ENCODE measurements at regions not wholly inside any gene's neighbourhood (a gene's known extent, or its start where the extent isn't known, plus 50 kb on each side); places are given as distances from the start of the nearest gene placed in this dataset.

DNA sequence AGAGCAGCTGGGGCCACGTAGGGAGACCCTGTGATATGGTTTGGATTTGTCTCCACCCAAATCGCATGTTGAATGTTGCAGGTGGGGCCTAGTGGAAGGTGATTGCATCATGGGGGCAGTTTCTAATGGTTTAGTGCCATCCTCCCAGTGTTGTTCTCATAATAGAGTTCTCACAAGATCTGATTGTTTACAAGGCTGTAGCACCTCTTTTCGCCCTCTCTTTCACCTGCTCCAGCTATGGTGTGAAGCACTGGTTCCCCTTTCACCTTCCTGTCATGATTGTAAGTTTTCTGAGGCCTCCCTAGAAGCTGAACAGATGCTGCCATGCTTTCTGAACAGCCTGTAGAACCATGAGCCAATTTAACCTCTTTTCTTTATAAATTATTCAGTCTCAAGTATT is 198.9 kb upstream of the CBLB start (continued):
- TF ChIP-seq, protein P1, sequence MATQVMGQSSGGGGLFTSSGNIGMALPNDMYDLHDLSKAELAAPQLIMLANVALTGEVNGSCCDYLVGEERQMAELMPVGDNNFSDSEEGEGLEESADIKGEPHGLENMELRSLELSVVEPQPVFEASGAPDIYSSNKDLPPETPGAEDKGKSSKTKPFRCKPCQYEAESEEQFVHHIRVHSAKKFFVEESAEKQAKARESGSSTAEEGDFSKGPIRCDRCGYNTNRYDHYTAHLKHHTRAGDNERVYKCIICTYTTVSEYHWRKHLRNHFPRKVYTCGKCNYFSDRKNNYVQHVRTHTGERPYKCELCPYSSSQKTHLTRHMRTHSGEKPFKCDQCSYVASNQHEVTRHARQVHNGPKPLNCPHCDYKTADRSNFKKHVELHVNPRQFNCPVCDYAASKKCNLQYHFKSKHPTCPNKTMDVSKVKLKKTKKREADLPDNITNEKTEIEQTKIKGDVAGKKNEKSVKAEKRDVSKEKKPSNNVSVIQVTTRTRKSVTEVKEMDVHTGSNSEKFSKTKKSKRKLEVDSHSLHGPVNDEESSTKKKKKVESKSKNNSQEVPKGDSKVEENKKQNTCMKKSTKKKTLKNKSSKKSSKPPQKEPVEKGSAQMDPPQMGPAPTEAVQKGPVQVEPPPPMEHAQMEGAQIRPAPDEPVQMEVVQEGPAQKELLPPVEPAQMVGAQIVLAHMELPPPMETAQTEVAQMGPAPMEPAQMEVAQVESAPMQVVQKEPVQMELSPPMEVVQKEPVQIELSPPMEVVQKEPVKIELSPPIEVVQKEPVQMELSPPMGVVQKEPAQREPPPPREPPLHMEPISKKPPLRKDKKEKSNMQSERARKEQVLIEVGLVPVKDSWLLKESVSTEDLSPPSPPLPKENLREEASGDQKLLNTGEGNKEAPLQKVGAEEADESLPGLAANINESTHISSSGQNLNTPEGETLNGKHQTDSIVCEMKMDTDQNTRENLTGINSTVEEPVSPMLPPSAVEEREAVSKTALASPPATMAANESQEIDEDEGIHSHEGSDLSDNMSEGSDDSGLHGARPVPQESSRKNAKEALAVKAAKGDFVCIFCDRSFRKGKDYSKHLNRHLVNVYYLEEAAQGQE (IDR thresholded peaks at IDR 0.05), result no peak

DNA sequence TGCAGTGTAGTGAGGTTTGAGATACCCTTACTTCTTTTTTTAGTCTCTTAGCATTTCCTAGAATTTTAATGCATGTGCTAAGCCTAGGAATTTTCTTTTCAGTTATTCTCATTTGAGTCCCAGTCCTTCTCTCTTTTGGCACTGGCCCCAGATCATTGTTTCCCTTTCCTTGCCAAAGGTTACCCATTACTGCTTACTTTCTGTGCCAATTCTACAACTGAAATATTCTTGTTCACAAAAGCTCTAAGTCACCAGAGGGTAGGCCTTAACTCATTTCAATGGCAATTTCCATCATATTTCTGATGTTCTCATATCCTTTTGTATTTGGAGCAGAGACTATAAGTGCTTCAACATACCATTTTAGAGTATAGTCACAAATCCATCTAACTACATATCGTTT is 199.6 kb upstream of the CBLB start:
- H3K9ac ChIP-seq (ENCODE audit: low read depth in 1 of 2, low read length in 2 of 2), result no peak overlapping the region
- H3K27ac ChIP-seq (ENCODE audit: low read depth in 1 of 2, low read length in 2 of 2), result no peak overlapping the region
- TF ChIP-seq FOXA1 (IDR thresholded peaks at IDR 0.05) (no peak), NR2F2 (IDR thresholded peaks at IDR 0.05) (no peak), EGR1 (IDR thresholded peaks at IDR 0.05; ENCODE audit: low read depth in 2 of 2) (no peak), TAF1 (conservative IDR thresholded peaks at IDR 0.05) (no peak), HNF4A (conservative IDR thresholded peaks at IDR 0.05) (no peak), SP1 (IDR thresholded peaks at IDR 0.05) (no peak), GABPA (IDR thresholded peaks at IDR 0.05 in 1 of 2, conservative IDR thresholded peaks at IDR 0.05 in 1 of 2) (no peak), JUND (IDR thresholded peaks at IDR 0.05) (no peak), HNF4G (IDR thresholded peaks at IDR 0.05) (no peak), FOXA2 (IDR thresholded peaks at IDR 0.05) (no peak)
- TF ChIP-seq, protein P2, sequence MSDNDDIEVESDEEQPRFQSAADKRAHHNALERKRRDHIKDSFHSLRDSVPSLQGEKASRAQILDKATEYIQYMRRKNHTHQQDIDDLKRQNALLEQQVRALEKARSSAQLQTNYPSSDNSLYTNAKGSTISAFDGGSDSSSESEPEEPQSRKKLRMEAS (IDR thresholded peaks at IDR 0.05), result no peak
- TF ChIP-seq, protein P3, sequence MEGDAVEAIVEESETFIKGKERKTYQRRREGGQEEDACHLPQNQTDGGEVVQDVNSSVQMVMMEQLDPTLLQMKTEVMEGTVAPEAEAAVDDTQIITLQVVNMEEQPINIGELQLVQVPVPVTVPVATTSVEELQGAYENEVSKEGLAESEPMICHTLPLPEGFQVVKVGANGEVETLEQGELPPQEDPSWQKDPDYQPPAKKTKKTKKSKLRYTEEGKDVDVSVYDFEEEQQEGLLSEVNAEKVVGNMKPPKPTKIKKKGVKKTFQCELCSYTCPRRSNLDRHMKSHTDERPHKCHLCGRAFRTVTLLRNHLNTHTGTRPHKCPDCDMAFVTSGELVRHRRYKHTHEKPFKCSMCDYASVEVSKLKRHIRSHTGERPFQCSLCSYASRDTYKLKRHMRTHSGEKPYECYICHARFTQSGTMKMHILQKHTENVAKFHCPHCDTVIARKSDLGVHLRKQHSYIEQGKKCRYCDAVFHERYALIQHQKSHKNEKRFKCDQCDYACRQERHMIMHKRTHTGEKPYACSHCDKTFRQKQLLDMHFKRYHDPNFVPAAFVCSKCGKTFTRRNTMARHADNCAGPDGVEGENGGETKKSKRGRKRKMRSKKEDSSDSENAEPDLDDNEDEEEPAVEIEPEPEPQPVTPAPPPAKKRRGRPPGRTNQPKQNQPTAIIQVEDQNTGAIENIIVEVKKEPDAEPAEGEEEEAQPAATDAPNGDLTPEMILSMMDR (IDR thresholded peaks at IDR 0.05; ENCODE audit: low read depth, low read length, missing input control), result no peak
- TF ChIP-seq, protein P4, sequence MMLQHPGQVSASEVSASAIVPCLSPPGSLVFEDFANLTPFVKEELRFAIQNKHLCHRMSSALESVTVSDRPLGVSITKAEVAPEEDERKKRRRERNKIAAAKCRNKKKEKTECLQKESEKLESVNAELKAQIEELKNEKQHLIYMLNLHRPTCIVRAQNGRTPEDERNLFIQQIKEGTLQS (IDR thresholded peaks at IDR 0.05), result no peak
- TF ChIP-seq, protein P5, sequence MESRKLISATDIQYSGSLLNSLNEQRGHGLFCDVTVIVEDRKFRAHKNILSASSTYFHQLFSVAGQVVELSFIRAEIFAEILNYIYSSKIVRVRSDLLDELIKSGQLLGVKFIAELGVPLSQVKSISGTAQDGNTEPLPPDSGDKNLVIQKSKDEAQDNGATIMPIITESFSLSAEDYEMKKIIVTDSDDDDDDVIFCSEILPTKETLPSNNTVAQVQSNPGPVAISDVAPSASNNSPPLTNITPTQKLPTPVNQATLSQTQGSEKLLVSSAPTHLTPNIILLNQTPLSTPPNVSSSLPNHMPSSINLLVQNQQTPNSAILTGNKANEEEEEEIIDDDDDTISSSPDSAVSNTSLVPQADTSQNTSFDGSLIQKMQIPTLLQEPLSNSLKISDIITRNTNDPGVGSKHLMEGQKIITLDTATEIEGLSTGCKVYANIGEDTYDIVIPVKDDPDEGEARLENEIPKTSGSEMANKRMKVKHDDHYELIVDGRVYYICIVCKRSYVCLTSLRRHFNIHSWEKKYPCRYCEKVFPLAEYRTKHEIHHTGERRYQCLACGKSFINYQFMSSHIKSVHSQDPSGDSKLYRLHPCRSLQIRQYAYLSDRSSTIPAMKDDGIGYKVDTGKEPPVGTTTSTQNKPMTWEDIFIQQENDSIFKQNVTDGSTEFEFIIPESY (IDR thresholded peaks at IDR 0.05), result no peak
- no peaks in the 10 kb centered on the region for H3K27me3 ChIP-seq (ENCODE audit: control insufficient read depth in 4 of 4, insufficient read depth in 4 of 4, low read length in 3 of 4)
- no peak overlapping the region for H3K4me3 ChIP-seq (ENCODE audit: low read depth in 1 of 3, low read length in 3 of 3)
- H3K36me3 ChIP-seq (ENCODE audit: control insufficient read depth in 4 of 4, insufficient read depth in 3 of 4, low read depth in 1 of 4, low read length in 3 of 4), result no peaks in the 10 kb centered on the region
- whole genome bisulfite sequencing, result 85% methylated on average over 1 of the region's 1 CpG
- H3K9me3 ChIP-seq (ENCODE audit: control insufficient read depth in 4 of 4, low read length in 3 of 4), result peaks cover 0 to 3% (median 0%) of the 10 kb centered on the region in 4 donors
- no peak for DNase-seq (ENCODE audit: low spot score)
- H3K4me1 ChIP-seq (ENCODE audit: control insufficient read depth in 4 of 4, insufficient read depth in 4 of 4, low read length in 3 of 4), result no peaks in the 10 kb centered on the region

Measured in liver (tissue), 8 donors.